ENCODE measurements at regions not wholly inside any gene's neighbourhood (a gene's known extent, or its start where the extent isn't known, plus 50 kb on each side); places are given as distances from the start of the nearest gene placed in this dataset.
A peak's percentile ranks its signal among the peaks of the same experiment; 100 is the strongest.

DNA sequence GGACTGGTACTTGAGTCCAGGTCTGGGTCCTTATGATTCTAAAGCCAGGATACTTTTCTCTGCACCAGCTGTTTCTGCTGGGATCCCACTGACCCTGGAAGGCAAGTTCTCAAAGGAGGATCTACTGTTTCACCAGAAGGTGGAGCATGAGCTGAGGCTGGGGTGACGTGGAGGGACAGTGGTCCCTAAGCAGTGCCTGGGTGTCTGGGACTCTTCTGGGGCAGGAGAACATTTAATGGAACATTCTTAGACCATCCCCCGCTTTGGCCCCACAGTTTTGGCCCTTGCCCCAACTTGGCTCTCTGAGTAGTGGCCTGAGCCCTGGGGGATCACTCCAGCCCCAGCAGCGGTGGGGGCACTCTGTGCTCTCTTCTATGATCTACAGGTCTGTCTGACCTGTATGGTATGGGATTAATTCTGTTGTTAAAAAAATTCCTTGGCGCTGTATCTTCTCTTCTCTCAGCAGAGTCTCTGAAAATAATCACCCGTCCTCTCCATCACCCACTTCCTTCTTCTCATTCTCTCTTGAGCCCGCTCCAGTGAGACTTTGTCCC lies 60.3 kb upstream of the CSF3R start:
- DNase-seq (ENCODE audit: extremely low spot score, unreplicated experiment), result no peak
- TF ChIP-seq, protein P1, sequence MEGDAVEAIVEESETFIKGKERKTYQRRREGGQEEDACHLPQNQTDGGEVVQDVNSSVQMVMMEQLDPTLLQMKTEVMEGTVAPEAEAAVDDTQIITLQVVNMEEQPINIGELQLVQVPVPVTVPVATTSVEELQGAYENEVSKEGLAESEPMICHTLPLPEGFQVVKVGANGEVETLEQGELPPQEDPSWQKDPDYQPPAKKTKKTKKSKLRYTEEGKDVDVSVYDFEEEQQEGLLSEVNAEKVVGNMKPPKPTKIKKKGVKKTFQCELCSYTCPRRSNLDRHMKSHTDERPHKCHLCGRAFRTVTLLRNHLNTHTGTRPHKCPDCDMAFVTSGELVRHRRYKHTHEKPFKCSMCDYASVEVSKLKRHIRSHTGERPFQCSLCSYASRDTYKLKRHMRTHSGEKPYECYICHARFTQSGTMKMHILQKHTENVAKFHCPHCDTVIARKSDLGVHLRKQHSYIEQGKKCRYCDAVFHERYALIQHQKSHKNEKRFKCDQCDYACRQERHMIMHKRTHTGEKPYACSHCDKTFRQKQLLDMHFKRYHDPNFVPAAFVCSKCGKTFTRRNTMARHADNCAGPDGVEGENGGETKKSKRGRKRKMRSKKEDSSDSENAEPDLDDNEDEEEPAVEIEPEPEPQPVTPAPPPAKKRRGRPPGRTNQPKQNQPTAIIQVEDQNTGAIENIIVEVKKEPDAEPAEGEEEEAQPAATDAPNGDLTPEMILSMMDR (conservative IDR thresholded peaks at IDR 0.05), result peak; percentile 40
- no peaks in the 10 kb centered on the region for H3K9me3 Mint-ChIP-seq
- peaks cover 39% of the 10 kb centered on the region for H3K27me3 Mint-ChIP-seq
- no peak overlapping the region for H3K27ac Mint-ChIP-seq
- H3K4me1 Mint-ChIP-seq (ENCODE audit: unreplicated experiment), result no peaks in the 10 kb centered on the region
- no peak overlapping the region for H3K4me3 Mint-ChIP-seq
- no peaks in the 10 kb centered on the region for H3K36me3 Mint-ChIP-seq

DNA sequence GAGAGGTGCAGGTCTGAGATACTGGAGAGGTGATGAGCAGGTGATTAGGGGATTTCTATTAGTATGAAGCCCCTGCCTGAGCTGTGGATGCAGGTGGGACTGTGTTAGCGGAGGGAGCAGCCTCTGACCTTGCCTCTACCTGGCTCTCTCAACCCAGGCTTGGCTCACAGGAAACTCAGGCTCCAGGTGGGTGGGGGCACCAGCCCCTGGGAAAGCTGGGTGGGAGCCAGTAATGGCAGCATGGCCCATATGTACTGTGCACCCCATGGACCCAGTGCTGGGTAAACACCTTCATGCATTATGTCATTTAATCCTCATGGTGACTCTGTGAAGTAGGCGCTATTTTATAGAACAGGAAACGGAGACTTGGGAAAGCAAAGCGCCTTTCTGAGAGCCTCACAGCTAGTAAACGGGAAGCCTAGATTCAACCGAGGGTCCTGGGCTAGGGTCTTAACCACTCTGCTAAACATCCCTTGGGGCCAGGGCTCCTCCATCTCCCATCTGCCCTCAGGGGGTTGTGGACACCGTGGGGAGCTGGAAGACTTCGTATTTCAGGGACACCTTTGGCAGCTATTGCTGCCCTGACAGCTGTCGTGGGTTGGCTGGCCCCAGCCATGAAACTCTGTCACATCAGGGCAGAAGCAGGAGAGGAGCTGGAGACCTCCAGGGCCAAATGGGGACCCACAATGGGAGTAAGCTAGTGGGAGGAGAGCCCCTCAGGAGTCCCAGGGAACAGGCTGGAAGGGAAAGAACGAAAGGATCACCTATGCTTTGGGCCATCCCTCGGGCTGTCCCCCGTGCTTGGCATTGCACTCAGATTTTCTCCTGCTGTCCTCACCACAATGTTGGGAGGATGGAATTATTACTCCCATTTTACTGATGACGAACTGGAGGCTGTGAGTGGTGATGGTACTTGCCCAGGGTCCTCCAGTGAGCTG lies 59.6 kb upstream of the CSF3R start:
- H3K4me3 Mint-ChIP-seq, result no peak overlapping the region
- H3K36me3 Mint-ChIP-seq, result no peaks in the 10 kb centered on the region
- no peaks in the 10 kb centered on the region for H3K9me3 Mint-ChIP-seq
- no peak for DNase-seq (ENCODE audit: extremely low spot score, unreplicated experiment)
- no peaks in the 10 kb centered on the region for H3K4me1 Mint-ChIP-seq (ENCODE audit: unreplicated experiment)
- no peak overlapping the region for H3K27ac Mint-ChIP-seq
- TF ChIP-seq, protein P1 (conservative IDR thresholded peaks at IDR 0.05), result no peak
- H3K27me3 Mint-ChIP-seq, result peaks cover 38% of the 10 kb centered on the region

DNA sequence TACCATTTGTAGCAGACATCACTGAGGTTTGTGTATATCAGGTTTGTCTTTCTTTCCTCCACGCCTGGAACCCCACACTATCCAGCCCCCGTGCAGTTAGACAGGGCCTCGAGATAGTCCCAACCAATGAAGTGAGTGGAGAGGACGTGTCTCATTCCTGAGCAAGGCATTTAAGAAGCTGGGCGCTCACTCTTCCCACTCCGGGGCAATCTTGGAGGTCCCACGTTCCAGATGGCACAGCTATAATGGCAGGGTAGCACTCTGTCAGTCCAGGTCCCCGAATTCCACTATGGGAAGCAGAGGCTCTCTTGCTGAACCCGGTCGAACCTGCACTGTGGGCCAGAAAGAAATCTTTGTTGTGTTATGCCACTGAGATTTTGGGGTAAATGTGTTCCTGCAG lies 57.3 kb upstream of the CSF3R start:
- Mint-ChIP-seq H3K27ac (no peak overlapping the region), H3K27me3 (peaks cover 38% of the 10 kb centered on the region), H3K4me1 (ENCODE audit: unreplicated experiment) (no peaks in the 10 kb centered on the region), H3K4me3 (no peak overlapping the region), H3K9me3 (no peaks in the 10 kb centered on the region), H3K36me3 (no peaks in the 10 kb centered on the region)
- DNase-seq (ENCODE audit: extremely low spot score, unreplicated experiment), result no peak
- TF ChIP-seq, protein P1 (conservative IDR thresholded peaks at IDR 0.05), result no peak

- no peaks in the 10 kb centered on the region for H3K9me3 Mint-ChIP-seq
- H3K36me3 Mint-ChIP-seq, result no peaks in the 10 kb centered on the region
- no peak overlapping the region for H3K27ac Mint-ChIP-seq
- H3K4me1 Mint-ChIP-seq (ENCODE audit: unreplicated experiment), result no peaks in the 10 kb centered on the region
- DNase-seq (ENCODE audit: extremely low spot score, unreplicated experiment), result no peak
- TF ChIP-seq, protein P1 (conservative IDR thresholded peaks at IDR 0.05), result no peak
- no peak overlapping the region for H3K4me3 Mint-ChIP-seq
- H3K27me3 Mint-ChIP-seq, result peaks cover 40% of the 10 kb centered on the region
Measured at GRCh38 chr1:36539526-36539925, 56.8 kb upstream of the CSF3R start.

- Mint-ChIP-seq H3K4me1 (ENCODE audit: unreplicated experiment) (no peaks in the 10 kb centered on the region), H3K9me3 (no peaks in the 10 kb centered on the region), H3K36me3 (no peaks in the 10 kb centered on the region), H3K4me3 (no peak overlapping the region), H3K27ac (no peak overlapping the region), H3K27me3 (peaks cover 44% of the 10 kb centered on the region)
- TF ChIP-seq, protein P1 (conservative IDR thresholded peaks at IDR 0.05), result no peak
- DNase-seq (ENCODE audit: extremely low spot score, unreplicated experiment), result no peak
Measured at GRCh38 chr1:36537991-36538390, 55.3 kb upstream of the CSF3R start.

Measured in type B pancreatic cell (in vitro differentiated cells).